AG04450 (cell line): ENCODE measurements at regions not wholly inside any gene's neighbourhood (a gene's known extent, or its start where the extent isn't known, plus 50 kb on each side); places are given as distances from the start of the nearest gene placed in this dataset.

Source experiments
- CTCF ChIA-PET: fragments of 300-600, 350-600 bp; formaldehyde crosslinking; extraction: SDS; loops from one replicate; lab custom pipeline; 2022; ENCODE audit warnings: antibody characterized with exemption, inconsistent platforms; lab: Charles Lee
- POLR2A ChIA-PET: fragments of 350-600 bp; formaldehyde crosslinking; extraction: SDS; loops from one replicate; lab custom pipeline; 2021; ENCODE audit warnings: antibody characterized with exemption, inconsistent platforms; lab: Yijun Ruan, JAX
- DNase-seq: peaks from one replicate; pipeline ENCODE4 v3.0.0-alpha.2; 2011; ENCODE audit warnings: low read depth, low spot score
- H3K27ac ChIP-seq: one replicate; pipeline ENCODE4 v1.5.1; 2012; ENCODE audit warnings: low read depth, low read length, control low read depth
- H3K27me3 ChIP-seq: one replicate; pipeline ENCODE4 v1.6.0; 2012; ENCODE audit warnings: low read length; ENCODE audit not compliant: control insufficient read depth, insufficient read depth
- H3K4me3 ChIP-seq: 2 replicates; pipeline ENCODE4 v1.5.1; 2011; ENCODE audit warnings: mild to moderate bottlenecking, low read depth, low read length, control low read depth
- H3K9me3 ChIP-seq: 2 replicates; pipeline ENCODE4 v1.5.1; 2012; ENCODE audit warnings: low read length; ENCODE audit not compliant: control insufficient read depth, insufficient read depth
- TF ChIP-seq, protein P1 (sequence below): IDR thresholded peaks from 2 replicates; pipeline ENCODE4 v1.5.1; 2011; ENCODE audit warnings: low read depth, low read length, control low read depth, inconsistent platforms

DNA sequence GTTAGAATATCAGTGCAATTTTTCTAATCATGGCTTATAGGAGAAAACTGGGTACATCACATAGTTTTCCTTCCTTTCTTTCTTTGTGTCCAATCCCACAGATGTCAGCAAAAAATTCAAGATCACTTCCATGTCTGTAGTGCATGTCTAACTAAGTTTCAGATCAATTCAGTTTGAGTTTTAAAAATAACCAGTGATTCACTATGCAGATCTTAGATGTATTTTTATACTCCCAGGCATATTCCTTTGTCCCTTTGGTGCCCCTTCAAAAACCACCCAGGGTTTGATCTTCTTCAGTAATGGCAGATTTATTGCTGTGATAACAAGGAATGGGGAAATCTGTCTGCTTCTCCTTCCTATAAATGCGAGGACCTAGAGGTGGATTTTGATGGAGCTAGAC, 915.6 kb downstream of the METTL15 start:
- TF ChIP-seq, protein P1, sequence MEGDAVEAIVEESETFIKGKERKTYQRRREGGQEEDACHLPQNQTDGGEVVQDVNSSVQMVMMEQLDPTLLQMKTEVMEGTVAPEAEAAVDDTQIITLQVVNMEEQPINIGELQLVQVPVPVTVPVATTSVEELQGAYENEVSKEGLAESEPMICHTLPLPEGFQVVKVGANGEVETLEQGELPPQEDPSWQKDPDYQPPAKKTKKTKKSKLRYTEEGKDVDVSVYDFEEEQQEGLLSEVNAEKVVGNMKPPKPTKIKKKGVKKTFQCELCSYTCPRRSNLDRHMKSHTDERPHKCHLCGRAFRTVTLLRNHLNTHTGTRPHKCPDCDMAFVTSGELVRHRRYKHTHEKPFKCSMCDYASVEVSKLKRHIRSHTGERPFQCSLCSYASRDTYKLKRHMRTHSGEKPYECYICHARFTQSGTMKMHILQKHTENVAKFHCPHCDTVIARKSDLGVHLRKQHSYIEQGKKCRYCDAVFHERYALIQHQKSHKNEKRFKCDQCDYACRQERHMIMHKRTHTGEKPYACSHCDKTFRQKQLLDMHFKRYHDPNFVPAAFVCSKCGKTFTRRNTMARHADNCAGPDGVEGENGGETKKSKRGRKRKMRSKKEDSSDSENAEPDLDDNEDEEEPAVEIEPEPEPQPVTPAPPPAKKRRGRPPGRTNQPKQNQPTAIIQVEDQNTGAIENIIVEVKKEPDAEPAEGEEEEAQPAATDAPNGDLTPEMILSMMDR: no peak
- CTCF ChIA-PET: no interaction called here
- no peak overlapping the region for H3K4me3 ChIP-seq
- POLR2A ChIA-PET: no interaction called here
- DNase-seq: no peak
- no peak overlapping the region for H3K27ac ChIP-seq
- H3K9me3 ChIP-seq: no peaks in the 10 kb centered on the region
- H3K27me3 ChIP-seq: no peaks in the 10 kb centered on the region

DNA sequence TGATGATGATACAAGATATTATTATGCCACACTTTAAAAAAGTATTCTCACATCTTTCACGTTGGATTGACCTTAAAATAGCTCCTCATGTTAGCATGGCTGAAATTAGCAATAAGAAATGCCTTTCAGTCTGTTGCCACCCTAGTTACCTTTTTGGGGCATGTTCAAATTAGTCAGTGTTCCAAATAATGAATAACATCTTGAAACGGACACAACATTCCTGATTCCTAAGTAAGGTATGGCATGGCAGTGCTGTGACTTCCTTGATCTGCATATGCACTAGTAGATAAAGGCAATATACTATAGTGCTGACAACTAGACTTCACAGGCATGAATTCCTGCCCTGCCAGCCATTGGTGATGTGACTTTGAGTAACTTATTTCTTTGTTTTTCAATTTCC, 914.5 kb downstream of the METTL15 start:
- H3K9me3 ChIP-seq: no peaks in the 10 kb centered on the region
- H3K4me3 ChIP-seq: no peak overlapping the region
- TF ChIP-seq, protein P1: no peak
- H3K27me3 ChIP-seq: no peaks in the 10 kb centered on the region
- no peak for DNase-seq
- ChIA-PET POLR2A (interaction anchor here (0.6 kb wide), 1 partner anchor 964 kb away, joined by 12 read pairs; no protein-coding TSS in a partner anchor), CTCF (interaction anchor here (0.6 kb wide), 2 partner anchors 21 to 1049 kb away, joined by 3 read pairs; no protein-coding TSS in a partner anchor)
- no peak overlapping the region for H3K27ac ChIP-seq

DNA sequence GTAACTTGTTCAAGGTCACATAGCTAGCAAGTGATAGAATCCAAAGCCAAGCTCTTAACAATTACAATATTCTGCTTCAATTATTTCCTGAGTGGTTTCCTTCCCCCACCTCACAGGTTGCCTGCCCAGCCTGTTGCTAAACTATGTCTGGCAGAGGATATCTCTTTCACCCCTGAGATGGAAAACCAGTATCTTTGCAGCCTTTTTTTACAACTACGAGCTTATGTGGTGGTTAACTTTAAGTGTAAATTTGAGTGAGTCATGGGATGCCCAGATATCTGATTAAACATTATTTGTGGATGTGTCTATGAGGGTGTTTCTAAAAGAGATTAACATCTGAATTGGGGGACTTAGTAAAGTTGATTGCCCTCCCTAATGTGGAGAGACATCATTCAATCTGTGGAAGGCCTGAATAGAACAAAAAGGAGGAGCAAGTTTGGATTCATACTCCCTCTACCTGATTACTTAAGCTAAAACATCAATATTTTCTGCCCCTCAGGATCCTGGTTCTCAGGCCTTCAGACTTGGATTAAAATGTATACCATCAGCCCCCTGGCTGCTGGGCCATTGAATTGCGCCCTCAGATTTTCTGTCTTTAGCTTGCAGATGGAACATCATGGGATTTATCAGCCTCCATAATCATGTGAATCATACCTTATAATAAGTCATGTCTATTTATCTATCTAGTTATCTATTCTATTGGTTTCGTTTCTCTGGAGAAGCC, 911.9 kb downstream of the METTL15 start:
- Histone ChIP-seq H3K27ac (no peak overlapping the region), H3K27me3 (no peaks in the 10 kb centered on the region), H3K4me3 (no peak overlapping the region), H3K9me3 (no peaks in the 10 kb centered on the region)
- POLR2A ChIA-PET: no interaction called here
- CTCF ChIA-PET: interaction anchor here (0.7 to 1.8 kb wide), 11 partner anchors 9 to 309 kb away, joined by 3 to 9 read pairs (median 4); no protein-coding TSS in a partner anchor
- DNase-seq: no peak
- TF ChIP-seq, protein P1: peak; percentile 52

DNA sequence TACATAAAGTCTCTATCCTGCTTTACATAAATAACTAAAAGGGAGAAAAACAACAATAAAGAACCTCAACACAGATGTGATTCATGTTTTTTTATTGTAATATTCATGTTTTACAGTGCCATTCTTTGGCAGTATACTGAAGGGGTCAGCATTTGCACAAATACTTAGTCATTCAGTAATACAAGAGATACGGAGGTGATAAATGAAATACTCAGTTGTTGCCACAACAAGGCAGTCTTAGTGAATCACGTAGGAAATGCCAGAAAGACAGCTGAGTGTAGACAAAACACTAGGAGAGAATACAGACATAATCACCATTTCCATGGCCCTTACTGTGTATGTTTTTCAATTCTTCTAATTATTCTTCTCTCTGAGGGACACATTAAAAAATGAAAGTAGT, 910.4 kb downstream of the METTL15 start:
- CTCF ChIA-PET: interaction anchor here (0.6 kb wide), 1 partner anchor 19 kb away, joined by 4 read pairs; no protein-coding TSS in a partner anchor
- Histone ChIP-seq H3K27ac (no peak overlapping the region), H3K4me3 (no peak overlapping the region), H3K9me3 (no peaks in the 10 kb centered on the region), H3K27me3 (no peaks in the 10 kb centered on the region)
- POLR2A ChIA-PET: no interaction called here
- TF ChIP-seq, protein P1: no peak; the same call in 1 of the 2 replicates
- DNase-seq: peak; percentile 21

DNA sequence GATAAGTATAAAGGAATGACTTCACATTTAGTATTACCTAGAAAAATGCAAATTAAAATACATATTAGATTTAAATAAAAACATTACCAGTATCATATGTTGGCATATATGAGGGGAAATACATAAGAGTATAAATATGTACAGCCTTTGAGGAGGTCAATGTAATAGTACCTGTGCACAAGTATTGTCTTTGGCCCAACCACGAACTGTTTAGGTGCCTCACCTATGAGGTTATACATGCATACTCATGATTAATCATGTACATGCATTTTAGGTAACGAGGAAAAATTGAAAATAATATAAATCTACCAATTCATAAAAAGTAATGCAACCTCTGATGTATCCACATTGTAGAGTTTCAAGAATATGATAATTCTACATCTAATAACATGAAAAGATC, 909.8 kb downstream of the METTL15 start:
- ChIA-PET POLR2A (no interaction called here), CTCF (no interaction called here)
- DNase-seq: no peak
- Histone ChIP-seq H3K27ac (no peak overlapping the region), H3K9me3 (no peaks in the 10 kb centered on the region), H3K27me3 (no peaks in the 10 kb centered on the region), H3K4me3 (no peak overlapping the region)
- TF ChIP-seq, protein P1: no peak
